ENCODE measurements at regions not wholly inside any gene's neighbourhood (a gene's known extent, or its start where the extent isn't known, plus 50 kb on each side); places are given as distances from the start of the nearest gene placed in this dataset.

- no peak for DNase-seq (ENCODE audit: low read depth)
These were observed 173.9 kb upstream of the FOXN2 start for GRCh38 chr2:48140586-48140985.

- no peak for DNase-seq (ENCODE audit: low read depth)
These were observed 169.7 kb upstream of the FOXN2 start for GRCh38 chr2:48144777-48145176.

GRCh38 chr2:48145845-48146452, 168.5 kb upstream of the FOXN2 start:
- no peak for DNase-seq (ENCODE audit: low read depth)

GRCh38 chr2:48146552-48146951, 167.9 kb upstream of the FOXN2 start:
- no peak for DNase-seq (ENCODE audit: low read depth)

GRCh38 chr2:48147719-48148118, 166.8 kb upstream of the FOXN2 start:
- no peak for DNase-seq (ENCODE audit: low read depth)

- DNase-seq (ENCODE audit: low read depth): no peak
These were observed 165.5 kb upstream of the FOXN2 start for GRCh38 chr2:48148841-48149430.

GRCh38 chr2:48157150-48157549, 157.3 kb upstream of the FOXN2 start:
- DNase-seq (ENCODE audit: low read depth): no peak

- no peak for DNase-seq (ENCODE audit: low read depth)
These were observed 152.9 kb upstream of the FOXN2 start for GRCh38 chr2:48161628-48162027.

GRCh38 chr2:48162742-48163141, 151.7 kb upstream of the FOXN2 start:
- no peak for DNase-seq (ENCODE audit: low read depth)

GRCh38 chr2:48165070-48165753, 149.3 kb upstream of the FOXN2 start:
- no peak for DNase-seq (ENCODE audit: low read depth)

GRCh38 chr2:48169141-48169592, 145.3 kb upstream of the FOXN2 start:
- no peak for DNase-seq (ENCODE audit: low read depth)

- no peak for DNase-seq (ENCODE audit: low read depth)
These were observed 144.2 kb upstream of the FOXN2 start for GRCh38 chr2:48170281-48170680.

GRCh38 chr2:48173141-48173540, 141.3 kb upstream of the FOXN2 start:
- DNase-seq (ENCODE audit: low read depth): no peak

- no peak for DNase-seq (ENCODE audit: low read depth)
These were observed 140.0 kb upstream of the FOXN2 start for GRCh38 chr2:48174503-48174902.

- peak; percentile 27 for DNase-seq (ENCODE audit: low read depth)
These were observed 139.2 kb upstream of the FOXN2 start for GRCh38 chr2:48175254-48175653.

- DNase-seq (ENCODE audit: low read depth): no peak
These were observed 138.8 kb upstream of the FOXN2 start for GRCh38 chr2:48175656-48176055.

GRCh38 chr2:48176876-48177275, 137.6 kb upstream of the FOXN2 start:
- no peak for DNase-seq (ENCODE audit: low read depth)

- no peak for DNase-seq (ENCODE audit: low read depth)
These were observed 135.9 kb upstream of the FOXN2 start for GRCh38 chr2:48178611-48179010.

GRCh38 chr2:48180557-48180956, 133.9 kb upstream of the FOXN2 start:
- no peak for DNase-seq (ENCODE audit: low read depth)

- no peak for DNase-seq (ENCODE audit: low read depth)
These were observed 131.2 kb upstream of the FOXN2 start for GRCh38 chr2:48183276-48183675.

- no peak for DNase-seq (ENCODE audit: low read depth)
These were observed 130.5 kb upstream of the FOXN2 start for GRCh38 chr2:48183991-48184390.

- no peak for DNase-seq (ENCODE audit: low read depth)
These were observed 127.0 kb upstream of the FOXN2 start for GRCh38 chr2:48187503-48187902.

GRCh38 chr2:48189552-48190228, 124.8 kb upstream of the FOXN2 start:
- DNase-seq (ENCODE audit: low read depth): no peak

Measured in stromal cell of bone marrow (primary cell).